Heart left ventricle (tissue), 16 donors: ENCODE measurements at regions not wholly inside any gene's neighbourhood (a gene's known extent, or its start where the extent isn't known, plus 50 kb on each side); places are given as distances from the start of the nearest gene placed in this dataset.

Source experiments
- ATAC-seq, 4 donors: fragments of 200-7000 bp; cut with Tn5 transposase; one replicate each; pipeline ENCODE4 v1.9.1; 2020 to 2022; ENCODE audit warnings: moderate library complexity in 4 of 4, mild to moderate bottlenecking in 3 of 4, moderate number of reproducible peaks in 1 of 4
- DNase-seq, 5 donors: peaks; one replicate each; pipeline ENCODE4 v3.0.0-alpha.2; 2020
- H3K27ac ChIP-seq, 12 donors: fragments of 200-600 bp; sonication (generic) in 4 of 12; one replicate each; pipeline versions ENCODE4 v1.5.0 to v1.8.0; 2016 to 2022; ENCODE audit warnings: mild to moderate bottlenecking in 2 of 12
- H3K27me3 ChIP-seq, 9 donors: fragments of 200-600 bp; sonication (generic) in 2 of 9; one replicate each; pipeline versions ENCODE4 v1.5.1 to v1.8.0; 2016 to 2022; ENCODE audit warnings: mild to moderate bottlenecking in 3 of 9
- H3K36me3 ChIP-seq, 9 donors: fragments of 200-600 bp; sonication (generic) in 2 of 9; one replicate each; pipeline versions ENCODE4 v1.5.0 to v1.8.0; 2018 to 2022; ENCODE audit warnings: mild to moderate bottlenecking in 2 of 9
- H3K4me1 ChIP-seq, 12 donors: fragments of 200-600 bp; sonication (generic) in 4 of 12; one replicate each; pipeline versions ENCODE4 v1.5.0 to v1.8.0; 2016 to 2022; ENCODE audit warnings: mild to moderate bottlenecking in 3 of 12
- H3K4me3 ChIP-seq, 12 donors: fragments of 200-600 bp; sonication (generic) in 4 of 12; one replicate each; pipeline versions ENCODE4 v1.5.0 to v1.8.0; 2017 to 2022; ENCODE audit warnings: mild to moderate bottlenecking in 9 of 12, moderate library complexity in 4 of 12
- H3K9me3 ChIP-seq, 12 donors: fragments of 200-600 bp; sonication (generic) in 4 of 12; one replicate each; pipeline versions ENCODE4 v1.5.0 to v1.8.0; 2016 to 2022; ENCODE audit warnings: mild to moderate bottlenecking in 1 of 12
- CTCF ChIP-seq, 12 donors: fragments of 200-600 bp; sonication (generic) in 4 of 12; IDR thresholded peaks; one replicate each; pipeline versions ENCODE4 v1.5.0 to v1.8.0; 2018 to 2022; ENCODE audit warnings: antibody characterized with exemption in 12 of 12, mild to moderate bottlenecking in 5 of 12
- POLR2A ChIP-seq, 2 donors: fragments of 450-650 bp; IDR thresholded peaks; one replicate each; pipeline ENCODE4 v1.6.1; 2017; ENCODE audit warnings: antibody characterized with exemption in 2 of 2, mild to moderate bottlenecking in 2 of 2, moderate library complexity in 2 of 2
- WGBS, 4 donors: extraction: QIAGEN DNeasy Blood & Tissue Kit in 2 of 4; methylation state at CpG; one replicate each; pipeline versions ENCODE4 v1.1.5 to v1.1.7; 2013 to 2018; 5-methylcytosine and 5-hydroxymethylcytosine counted together
- intact Hi-C, 10 donors: fragments of 100-400 bp; cut with DNase I; formaldehyde crosslinking; loops; one replicate each; pipeline versions ENCODE4 v1.11.1 to v1.14.2; 2022
- donor health status: ischemic (EF 13 %, LVEDD 7.1; RV severe dilation, severe dysfunction).
- donor health status: healthy with polysubstance abuse.
- donor health status: DM: no; HTN: yes; CAD: no.
- donor health status: DM: no; HTN: no; CAD: no.
- donor health status: ischemic (EF 25% LVEDD 6.9; RV normal size, moderate dysfunction).
- donor health status: ischemic (EF 25% LVEDD 5.7; RV mildly dilated, moderate dysfunction).
- donor health status: healthy.
- donor health status: DM: yes; HTN: yes; CAD: no.
- donor health status: ischemic (EF 35%, LVEDD 5.7; RV mildly dilated, moderate dysfunction).
- donor health status: nonischemic (EF 11% LVEDD 7.7; RV severe dilation, severe dysfunction).
- donor health status: DM: yes; HTN: yes; CAD: no.
- donor health status: PGD.
- donor health status: ischemic (EF 29% LVEDD 5.4; RV normal size, mild dysfunction).
- donor health status: nonischemic (EF 23%, LVEDD 6.1; RV moderate dilation, normal function).

- Histone ChIP-seq H3K27me3 (no peaks in the 10 kb centered on the region), H3K36me3 (no peaks in the 10 kb centered on the region), H3K9me3 (peaks cover 0 to 25% (median 7%) of the 10 kb centered on the region in 12 donors), H3K4me1 (no peaks in the 10 kb centered on the region), H3K27ac (no peak overlapping the region), H3K4me3 (no peak overlapping the region)
- intact Hi-C loops = no loop called here
- no peak for TF ChIP-seq CTCF (IDR thresholded peaks at IDR 0.05)
- no peak for TF ChIP-seq POLR2A (IDR thresholded peaks at IDR 0.05)
- WGBS, 4 donors = 66 to 68% (median 66%) methylated on average over 2 of the region's 2 CpGs
- ATAC-seq (no peak), DNase-seq (no peak)
These were observed 2362.3 kb downstream of the PCDH9 start for GRCh38 chr13:64867856-64868255.

DNA sequence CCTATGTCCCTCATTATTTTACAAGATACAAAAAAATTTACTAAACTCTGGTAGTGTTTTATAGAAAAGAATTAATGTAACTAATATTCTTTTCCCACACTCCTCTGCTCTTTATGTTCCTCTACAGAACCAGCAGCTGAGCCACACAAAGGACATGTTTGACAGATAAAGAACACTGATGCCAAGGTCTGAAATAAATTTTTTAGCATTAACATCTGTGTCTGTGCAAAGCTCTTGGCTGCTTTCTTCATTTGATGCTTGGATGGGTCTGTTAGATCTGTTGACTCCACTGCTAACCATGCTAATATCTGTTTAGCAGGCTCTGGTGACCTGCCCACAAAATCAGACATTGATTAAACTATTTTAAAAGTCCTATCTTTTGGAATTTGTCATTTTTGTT is 2363.8 kb downstream of the PCDH9 start:
- Histone ChIP-seq H3K4me1 (no peaks in the 10 kb centered on the region), H3K36me3 (no peaks in the 10 kb centered on the region), H3K9me3 (peaks cover 0 to 25% (median 7%) of the 10 kb centered on the region in 12 donors), H3K27me3 (no peaks in the 10 kb centered on the region), H3K27ac (no peak overlapping the region), H3K4me3 (no peak overlapping the region)
- intact Hi-C loops = no loop called here
- TF ChIP-seq POLR2A (IDR thresholded peaks at IDR 0.05) (no peak), CTCF (IDR thresholded peaks at IDR 0.05) (no peak)
- DNase-seq = no peak
- no peak for ATAC-seq

- Histone ChIP-seq H3K27me3 (no peaks in the 10 kb centered on the region), H3K27ac (no peak overlapping the region), H3K9me3 (peaks cover 0 to 7% (median 0%) of the 10 kb centered on the region in 12 donors), H3K36me3 (no peaks in the 10 kb centered on the region), H3K4me3 (no peak overlapping the region), H3K4me1 (no peaks in the 10 kb centered on the region)
- DNase-seq (no peak), ATAC-seq (no peak)
- intact Hi-C loops = no loop called here
- no peak for TF ChIP-seq POLR2A (IDR thresholded peaks at IDR 0.05)
- TF ChIP-seq CTCF (IDR thresholded peaks at IDR 0.05) = no peak
These were observed 2374.6 kb downstream of the PCDH9 start for GRCh38 chr13:64855506-64855905.

DNA sequence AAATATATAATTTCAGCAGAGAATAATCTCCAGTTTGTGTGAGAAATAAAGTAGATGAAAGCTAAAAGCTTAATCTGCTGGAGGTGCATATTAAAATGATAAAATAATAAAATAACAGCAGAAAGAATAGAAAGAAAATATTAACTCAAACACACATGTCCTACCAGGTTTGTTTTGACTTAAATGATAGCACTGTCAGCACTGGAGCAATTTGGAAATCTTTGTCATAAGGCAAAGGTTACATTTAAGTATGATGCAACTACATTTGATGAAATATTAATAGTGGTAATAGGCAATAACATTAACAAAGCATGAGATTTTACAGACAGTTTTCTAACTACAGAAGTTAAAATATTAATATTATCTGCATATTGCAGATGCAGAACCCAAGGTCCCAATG is 2380.1 kb downstream of the PCDH9 start:
- H3K27me3 ChIP-seq = no peaks in the 10 kb centered on the region
- DNase-seq (no peak), ATAC-seq (no peak)
- intact Hi-C loops = no loop called here
- no peak overlapping the region for H3K27ac ChIP-seq
- no peaks in the 10 kb centered on the region for H3K4me1 ChIP-seq
- peaks cover 0 to 3% (median 0%) of the 10 kb centered on the region in 12 donors for H3K9me3 ChIP-seq
- H3K4me3 ChIP-seq = no peak overlapping the region
- no peaks in the 10 kb centered on the region for H3K36me3 ChIP-seq
- no peak for TF ChIP-seq POLR2A (IDR thresholded peaks at IDR 0.05)
- no peak for TF ChIP-seq CTCF (IDR thresholded peaks at IDR 0.05)
